IPS-20b (cell line): ENCODE measurements at regions not wholly inside any gene's neighbourhood (a gene's known extent, or its start where the extent isn't known, plus 50 kb on each side); places are given as distances from the start of the nearest gene placed in this dataset.

Source experiments
- H3K27ac ChIP-seq: one replicate; pipeline ENCODE4 v1.5.1; 2013; ENCODE audit warnings: low read length
- H3K27me3 ChIP-seq: 2 replicates; pipeline ENCODE4 v1.6.1; 2013; ENCODE audit warnings: mild to moderate bottlenecking, low read length, inconsistent platforms; ENCODE audit not compliant: insufficient read depth
- H3K36me3 ChIP-seq: 2 replicates; pipeline ENCODE4 v1.6.1; 2013; ENCODE audit warnings: low read depth, mild to moderate bottlenecking, inconsistent platforms, low read length, moderate library complexity; ENCODE audit not compliant: insufficient read depth
- H3K4me1 ChIP-seq: 2 replicates; pipeline ENCODE4 v1.6.1; 2013; ENCODE audit warnings: mild to moderate bottlenecking, control low read depth, inconsistent platforms, low read length, moderate library complexity; ENCODE audit not compliant: insufficient read depth
- H3K4me3 ChIP-seq: 2 replicates; pipeline ENCODE4 v1.5.1; 2013; ENCODE audit warnings: mild to moderate bottlenecking, low read length, inconsistent platforms
- H3K9ac ChIP-seq: 2 replicates; pipeline ENCODE4 v1.6.1; 2013; ENCODE audit warnings: low read depth, mild to moderate bottlenecking, inconsistent platforms, low read length, moderate library complexity
- H3K9me3 ChIP-seq: 2 replicates; pipeline ENCODE4 v1.6.1; 2013; ENCODE audit warnings: mild to moderate bottlenecking, low read depth, low read length, inconsistent platforms; ENCODE audit not compliant: insufficient read depth

- no peaks in the 10 kb centered on the region for H3K9me3 ChIP-seq
- H3K9ac ChIP-seq, result no peak overlapping the region
- no peaks in the 10 kb centered on the region for H3K36me3 ChIP-seq
- H3K27me3 ChIP-seq, result no peaks in the 10 kb centered on the region
- H3K4me1 ChIP-seq, result no peaks in the 10 kb centered on the region
- H3K27ac ChIP-seq, result no peak overlapping the region
- no peak overlapping the region for H3K4me3 ChIP-seq
Measured at GRCh38 chr5:99317136-99317535, 388.3 kb upstream of the CHD1 start.

- no peaks in the 10 kb centered on the region for H3K9me3 ChIP-seq
- no peaks in the 10 kb centered on the region for H3K36me3 ChIP-seq
- no peak overlapping the region for H3K27ac ChIP-seq
- H3K27me3 ChIP-seq, result no peaks in the 10 kb centered on the region
- H3K4me1 ChIP-seq, result no peaks in the 10 kb centered on the region
- no peak overlapping the region for H3K4me3 ChIP-seq
- no peak overlapping the region for H3K9ac ChIP-seq
Measured at GRCh38 chr5:99316484-99316883, 387.7 kb upstream of the CHD1 start.

- Histone ChIP-seq H3K9me3 (no peaks in the 10 kb centered on the region), H3K36me3 (no peaks in the 10 kb centered on the region), H3K9ac (no peak overlapping the region), H3K4me3 (no peak overlapping the region), H3K4me1 (no peaks in the 10 kb centered on the region), H3K27me3 (no peaks in the 10 kb centered on the region), H3K27ac (no peak overlapping the region)
Measured at GRCh38 chr5:99315413-99316183, 386.8 kb upstream of the CHD1 start.

- Histone ChIP-seq H3K27ac (no peak overlapping the region), H3K4me3 (no peak overlapping the region), H3K27me3 (no peaks in the 10 kb centered on the region), H3K9ac (no peak overlapping the region), H3K9me3 (no peaks in the 10 kb centered on the region), H3K36me3 (no peaks in the 10 kb centered on the region), H3K4me1 (no peaks in the 10 kb centered on the region)
Measured at GRCh38 chr5:99314721-99315120, 385.9 kb upstream of the CHD1 start.

GRCh38 chr5:99308131-99308530 is 379.3 kb upstream of the CHD1 start:
- Histone ChIP-seq H3K4me1 (no peaks in the 10 kb centered on the region), H3K36me3 (no peaks in the 10 kb centered on the region), H3K27ac (no peak overlapping the region), H3K9ac (no peak overlapping the region), H3K27me3 (no peaks in the 10 kb centered on the region), H3K9me3 (no peaks in the 10 kb centered on the region), H3K4me3 (no peak overlapping the region)

- H3K27me3 ChIP-seq, result no peaks in the 10 kb centered on the region
Measured at GRCh38 chr5:99305045-99305580, 376.3 kb upstream of the CHD1 start.

GRCh38 chr5:99285606-99286005 is 356.8 kb upstream of the CHD1 start:
- Histone ChIP-seq H3K9me3 (no peaks in the 10 kb centered on the region), H3K4me3 (no peak overlapping the region), H3K27ac (no peak overlapping the region), H3K4me1 (no peaks in the 10 kb centered on the region), H3K36me3 (no peaks in the 10 kb centered on the region), H3K27me3 (no peaks in the 10 kb centered on the region), H3K9ac (no peak overlapping the region)

More at GRCh38 chr5:99305045-99305580, 376.3 kb upstream of the CHD1 start:
- H3K4me1 ChIP-seq, result no peaks in the 10 kb centered on the region
- H3K27ac ChIP-seq, result no peak overlapping the region
- H3K36me3 ChIP-seq, result no peaks in the 10 kb centered on the region
- H3K9me3 ChIP-seq, result no peaks in the 10 kb centered on the region
- H3K4me3 ChIP-seq, result no peak overlapping the region
- no peak overlapping the region for H3K9ac ChIP-seq

GRCh38 chr5:99275128-99275527 is 346.3 kb upstream of the CHD1 start:
- no peaks in the 10 kb centered on the region for H3K36me3 ChIP-seq
- H3K9me3 ChIP-seq, result peaks cover 7% of the 10 kb centered on the region
- H3K4me1 ChIP-seq, result no peaks in the 10 kb centered on the region
- no peaks in the 10 kb centered on the region for H3K27me3 ChIP-seq
- no peak overlapping the region for H3K4me3 ChIP-seq
- H3K9ac ChIP-seq, result no peak overlapping the region
- no peak overlapping the region for H3K27ac ChIP-seq

- Histone ChIP-seq H3K36me3 (no peaks in the 10 kb centered on the region), H3K9ac (no peak overlapping the region), H3K9me3 (peaks cover 7% of the 10 kb centered on the region), H3K27ac (no peak overlapping the region), H3K27me3 (no peaks in the 10 kb centered on the region), H3K4me3 (no peak overlapping the region), H3K4me1 (no peaks in the 10 kb centered on the region)
Measured at GRCh38 chr5:99272576-99272975, 343.8 kb upstream of the CHD1 start.

GRCh38 chr5:99258819-99259218 is 330.0 kb upstream of the CHD1 start:
- Histone ChIP-seq H3K36me3 (no peaks in the 10 kb centered on the region), H3K27me3 (no peaks in the 10 kb centered on the region), H3K4me1 (no peaks in the 10 kb centered on the region), H3K9ac (no peak overlapping the region), H3K9me3 (peaks cover 3% of the 10 kb centered on the region; the same call in 1 of the 2 replicates), H3K4me3 (no peak overlapping the region), H3K27ac (no peak overlapping the region)

- Histone ChIP-seq H3K4me3 (no peak overlapping the region), H3K27ac (no peak overlapping the region), H3K9ac (no peak overlapping the region), H3K9me3 (no peaks in the 10 kb centered on the region), H3K4me1 (no peaks in the 10 kb centered on the region), H3K27me3 (no peaks in the 10 kb centered on the region), H3K36me3 (no peaks in the 10 kb centered on the region)
Measured at GRCh38 chr5:99248066-99248465, 319.3 kb upstream of the CHD1 start.

GRCh38 chr5:99247346-99247745 is 318.5 kb upstream of the CHD1 start:
- H3K4me1 ChIP-seq, result no peaks in the 10 kb centered on the region
- H3K27ac ChIP-seq, result no peak overlapping the region
- H3K27me3 ChIP-seq, result no peaks in the 10 kb centered on the region
- H3K9me3 ChIP-seq, result no peaks in the 10 kb centered on the region
- no peaks in the 10 kb centered on the region for H3K36me3 ChIP-seq
- no peak overlapping the region for H3K4me3 ChIP-seq
- H3K9ac ChIP-seq, result no peak overlapping the region
